ENCODE measurements at regions not wholly inside any gene's neighbourhood (a gene's known extent, or its start where the extent isn't known, plus 50 kb on each side); places are given as distances from the start of the nearest gene placed in this dataset.

DNA sequence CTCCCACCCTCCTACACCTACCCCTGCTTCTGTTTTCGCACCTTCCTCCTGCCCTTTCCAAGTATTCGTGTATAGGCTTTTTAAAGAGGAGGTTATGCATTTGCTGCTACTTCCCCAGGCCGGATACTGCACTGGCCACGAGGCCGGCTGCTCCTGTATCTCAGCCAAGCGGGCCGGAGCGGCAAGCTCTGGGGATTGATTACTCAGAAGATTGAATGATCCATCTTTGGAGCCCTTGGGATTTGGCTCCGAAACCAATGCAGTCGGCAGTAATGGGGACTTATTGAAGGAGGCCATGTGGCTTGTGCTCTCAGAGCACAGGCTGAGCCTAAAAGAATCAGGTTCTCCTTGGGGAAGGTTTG lies 405.3 kb downstream of the TLE4 start:
- Mint-ChIP-seq H3K4me1 (ENCODE audit: low read depth) (peaks cover 18% of the 10 kb centered on the region), H3K36me3 (ENCODE audit: insufficient read depth) (no peaks in the 10 kb centered on the region), H3K4me3 (ENCODE audit: low read depth) (no peak overlapping the region), H3K9me3 (ENCODE audit: low read depth) (peaks cover 3% of the 10 kb centered on the region), H3K27me3 (peaks cover 2% of the 10 kb centered on the region), H3K27ac (no peak overlapping the region)
- TF ChIP-seq, protein P1, sequence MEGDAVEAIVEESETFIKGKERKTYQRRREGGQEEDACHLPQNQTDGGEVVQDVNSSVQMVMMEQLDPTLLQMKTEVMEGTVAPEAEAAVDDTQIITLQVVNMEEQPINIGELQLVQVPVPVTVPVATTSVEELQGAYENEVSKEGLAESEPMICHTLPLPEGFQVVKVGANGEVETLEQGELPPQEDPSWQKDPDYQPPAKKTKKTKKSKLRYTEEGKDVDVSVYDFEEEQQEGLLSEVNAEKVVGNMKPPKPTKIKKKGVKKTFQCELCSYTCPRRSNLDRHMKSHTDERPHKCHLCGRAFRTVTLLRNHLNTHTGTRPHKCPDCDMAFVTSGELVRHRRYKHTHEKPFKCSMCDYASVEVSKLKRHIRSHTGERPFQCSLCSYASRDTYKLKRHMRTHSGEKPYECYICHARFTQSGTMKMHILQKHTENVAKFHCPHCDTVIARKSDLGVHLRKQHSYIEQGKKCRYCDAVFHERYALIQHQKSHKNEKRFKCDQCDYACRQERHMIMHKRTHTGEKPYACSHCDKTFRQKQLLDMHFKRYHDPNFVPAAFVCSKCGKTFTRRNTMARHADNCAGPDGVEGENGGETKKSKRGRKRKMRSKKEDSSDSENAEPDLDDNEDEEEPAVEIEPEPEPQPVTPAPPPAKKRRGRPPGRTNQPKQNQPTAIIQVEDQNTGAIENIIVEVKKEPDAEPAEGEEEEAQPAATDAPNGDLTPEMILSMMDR (IDR thresholded peaks at IDR 0.05; ENCODE audit: unreplicated experiment), result no peak
- DNase-seq (ENCODE audit: low spot score, unreplicated experiment), result no peak

DNA sequence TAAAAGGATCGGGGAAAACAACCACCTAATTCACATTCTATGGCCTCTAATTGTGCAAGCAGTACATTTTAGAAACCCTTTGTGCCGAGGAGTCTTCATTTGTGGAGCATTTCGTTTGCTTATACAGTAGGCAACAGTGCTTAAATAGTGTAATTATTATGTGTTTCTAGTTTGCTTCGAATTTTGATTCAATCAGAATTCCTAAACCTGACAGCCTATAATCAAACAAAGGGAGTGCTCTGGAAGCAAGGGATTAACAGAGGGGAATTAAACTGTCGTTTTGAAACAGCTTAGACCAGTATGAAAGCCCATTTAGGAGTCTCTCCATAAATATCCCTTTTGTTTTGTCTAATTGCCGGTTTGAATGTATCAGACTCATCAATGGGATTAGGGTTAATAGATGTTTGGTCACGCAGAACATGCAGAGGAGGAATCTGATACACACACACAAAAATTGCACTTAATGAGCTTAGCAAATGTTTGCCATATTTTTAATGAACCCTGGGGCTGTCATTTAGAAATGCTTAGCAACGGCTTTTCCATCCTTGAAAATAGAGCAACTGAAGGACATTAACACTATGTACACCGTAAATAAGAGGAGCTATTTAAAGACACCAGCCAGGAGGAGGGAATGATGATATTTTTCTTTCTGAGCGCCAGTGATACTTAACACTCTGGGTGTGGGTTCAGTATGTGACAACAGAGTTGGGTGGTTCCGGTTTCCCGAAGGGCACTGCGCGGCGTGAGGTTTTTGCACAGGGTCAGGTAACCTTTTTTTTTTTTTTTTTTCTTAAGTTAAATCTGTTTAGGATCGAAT lies 404.7 kb downstream of the TLE4 start:
- TF ChIP-seq, protein P1 (IDR thresholded peaks at IDR 0.05; ENCODE audit: unreplicated experiment), result no peak

DNA sequence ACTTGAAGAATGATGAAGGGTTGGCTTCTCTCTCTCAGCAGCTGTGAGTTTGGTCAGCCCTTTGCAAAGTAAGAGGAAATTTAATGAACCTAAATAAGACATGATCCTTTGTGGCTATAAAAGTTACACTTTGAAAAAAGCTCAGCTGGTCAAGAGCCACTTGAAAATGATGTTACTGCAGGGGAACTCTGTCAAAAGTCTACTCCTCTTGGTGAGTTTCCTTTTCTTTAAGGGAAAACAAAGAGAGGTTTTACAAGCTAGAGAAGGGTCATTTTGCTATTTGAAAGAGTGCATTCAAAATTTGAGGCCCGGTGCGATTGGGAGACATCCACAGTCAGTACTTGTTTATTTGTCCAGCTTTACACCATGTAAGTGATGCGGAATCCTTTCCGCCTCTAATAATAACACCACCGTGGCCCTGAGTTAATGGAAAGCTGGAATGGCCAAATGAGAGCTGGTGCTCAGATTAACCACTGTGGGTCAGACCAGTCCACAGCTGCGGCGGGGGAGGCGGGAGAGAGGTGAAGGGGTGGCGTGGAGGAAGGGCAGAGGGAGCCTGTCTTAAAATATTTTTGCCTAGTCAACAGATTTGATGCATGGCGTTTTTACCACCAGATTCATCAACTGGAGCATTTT lies 404.0 kb downstream of the TLE4 start:
- Mint-ChIP-seq H3K4me3 (ENCODE audit: low read depth) (no peak overlapping the region), H3K9me3 (ENCODE audit: low read depth) (peaks cover 3% of the 10 kb centered on the region), H3K27ac (no peak overlapping the region), H3K4me1 (ENCODE audit: low read depth) (peaks cover 18% of the 10 kb centered on the region), H3K36me3 (ENCODE audit: insufficient read depth) (no peaks in the 10 kb centered on the region), H3K27me3 (peaks cover 10% of the 10 kb centered on the region)
- no peak for DNase-seq (ENCODE audit: low spot score, unreplicated experiment)
- TF ChIP-seq, protein P1 (IDR thresholded peaks at IDR 0.05; ENCODE audit: unreplicated experiment), result no peak

More for the DNA sequence above, 404.7 kb downstream of the TLE4 start:
- Mint-ChIP-seq H3K4me3 (ENCODE audit: low read depth) (no peak overlapping the region), H3K27ac (no peak overlapping the region), H3K9me3 (ENCODE audit: low read depth) (peaks cover 3% of the 10 kb centered on the region), H3K27me3 (peaks cover 5% of the 10 kb centered on the region), H3K36me3 (ENCODE audit: insufficient read depth) (no peaks in the 10 kb centered on the region), H3K4me1 (ENCODE audit: low read depth) (peaks cover 18% of the 10 kb centered on the region)
- no peak for DNase-seq (ENCODE audit: low spot score, unreplicated experiment)

DNA sequence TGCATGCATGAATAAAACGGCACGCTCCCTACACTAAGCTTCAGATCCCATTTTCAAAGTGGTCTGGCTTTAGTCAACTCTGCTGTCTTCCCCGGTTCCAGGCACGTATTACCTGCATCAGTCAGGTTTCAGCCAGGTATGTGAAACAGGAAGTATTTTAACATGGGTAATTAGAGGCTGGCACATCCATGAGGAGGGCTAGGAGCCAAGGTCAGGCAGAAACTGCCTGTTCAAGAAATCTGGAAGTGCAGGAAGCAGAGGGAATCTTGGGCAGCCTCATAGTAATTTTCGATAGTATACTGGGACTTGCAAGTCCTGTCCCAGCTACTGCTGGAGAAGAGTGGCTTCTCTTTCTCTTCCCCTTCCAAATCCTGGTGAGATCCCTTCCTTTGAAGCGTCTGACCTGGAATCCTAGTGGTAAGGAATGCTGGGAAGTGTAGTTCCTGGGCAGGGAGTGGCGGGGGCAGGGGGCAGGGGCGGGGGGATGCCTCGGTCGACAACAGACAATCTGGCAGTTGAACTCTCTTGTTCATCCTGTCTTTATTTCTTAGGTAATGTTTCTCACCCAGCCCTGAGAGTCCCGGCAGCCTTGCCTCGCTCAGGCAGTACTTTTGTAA lies 403.1 kb downstream of the TLE4 start:
- Mint-ChIP-seq H3K27me3 (peaks cover 12% of the 10 kb centered on the region), H3K36me3 (ENCODE audit: insufficient read depth) (no peaks in the 10 kb centered on the region), H3K4me3 (ENCODE audit: low read depth) (no peak overlapping the region), H3K4me1 (ENCODE audit: low read depth) (peaks cover 18% of the 10 kb centered on the region), H3K27ac (no peak overlapping the region), H3K9me3 (ENCODE audit: low read depth) (peaks cover 3% of the 10 kb centered on the region)
- TF ChIP-seq, protein P1 (IDR thresholded peaks at IDR 0.05; ENCODE audit: unreplicated experiment), result no peak
- DNase-seq (ENCODE audit: low spot score, unreplicated experiment), result no peak

DNA sequence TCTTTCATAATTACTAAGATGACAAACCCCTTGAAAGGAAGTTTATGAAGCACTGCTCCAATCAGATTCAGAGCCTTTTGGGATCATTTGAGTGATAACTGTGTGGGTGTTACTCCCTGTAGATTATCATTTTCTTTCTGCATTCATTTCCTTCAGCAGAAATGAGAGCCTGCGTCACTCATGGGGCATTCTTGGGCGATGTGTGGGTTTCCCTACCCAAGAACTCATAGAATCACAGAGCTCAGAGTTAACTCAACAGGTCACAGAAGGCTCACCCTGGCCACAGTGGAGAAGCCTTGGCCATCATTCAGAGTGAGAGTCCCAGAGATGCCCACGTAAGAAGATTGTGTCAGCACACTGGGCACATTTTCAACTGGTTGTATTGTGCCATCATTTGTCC lies 401.9 kb downstream of the TLE4 start:
- Mint-ChIP-seq H3K36me3 (ENCODE audit: insufficient read depth) (no peaks in the 10 kb centered on the region), H3K4me3 (ENCODE audit: low read depth) (no peak overlapping the region), H3K4me1 (ENCODE audit: low read depth) (peaks cover 18% of the 10 kb centered on the region), H3K27ac (no peak overlapping the region), H3K27me3 (peaks cover 16% of the 10 kb centered on the region), H3K9me3 (ENCODE audit: low read depth) (peaks cover 2% of the 10 kb centered on the region)
- TF ChIP-seq, protein P1 (IDR thresholded peaks at IDR 0.05; ENCODE audit: unreplicated experiment), result no peak
- no peak for DNase-seq (ENCODE audit: low spot score, unreplicated experiment)

All from progenitor cell of endocrine pancreas (in vitro differentiated cells).